CD4-positive, CD25-positive, alpha-beta regulatory T cell (primary cell): ENCODE measurements at regions not wholly inside any gene's neighbourhood (a gene's known extent, or its start where the extent isn't known, plus 50 kb on each side); places are given as distances from the start of the nearest gene placed in this dataset.
A peak's percentile ranks its signal among the peaks of the same experiment; 100 is the strongest.

Experiments used
- ATAC-seq, 2 donors: fragments of 150-1000 bp; cut with Tn5 transposase; one replicate each; pipeline ENCODE4 v1.10.0; 2021; ENCODE audit warnings: low read depth in 2 of 2, moderate number of reproducible peaks in 2 of 2, moderate library complexity in 1 of 2
- DNase-seq, 3 donors: peaks; one replicate each; pipeline versions ENCODE4 v3.0.0 to v3.0.0-alpha.2; 2012 to 2022; ENCODE audit warnings: mixed read lengths in 1 of 3
- H3K27ac ChIP-seq: one replicate; pipeline ENCODE4 v1.7.0; 2013; ENCODE audit warnings: mild to moderate bottlenecking, low read length; ENCODE audit not compliant: insufficient read depth, poor library complexity, severe bottlenecking
- H3K27me3 ChIP-seq: one replicate; pipeline ENCODE4 v1.7.0; 2013; ENCODE audit warnings: low read length; ENCODE audit not compliant: control insufficient read depth, insufficient read depth
- H3K36me3 ChIP-seq: one replicate; pipeline ENCODE4 v1.7.0; 2013; ENCODE audit warnings: mild to moderate bottlenecking, low read length, moderate library complexity; ENCODE audit not compliant: control insufficient read depth, insufficient read depth
- H3K4me1 ChIP-seq: 2 replicates; pipeline ENCODE4 v1.7.0; 2013; ENCODE audit warnings: mild to moderate bottlenecking, low read length; ENCODE audit not compliant: insufficient read depth, control insufficient read depth, poor library complexity, severe bottlenecking
- H3K4me3 ChIP-seq: one replicate; pipeline ENCODE4 v1.7.0; 2013; ENCODE audit warnings: low read depth, mild to moderate bottlenecking, low read length, moderate library complexity
- H3K9me3 ChIP-seq, 2 experiments: 1 replicate in 1 of 2; 2 replicates in 1 of 2; pipeline ENCODE4 v1.7.0; 2013; ENCODE audit warnings: low read length in 2 of 2, mild to moderate bottlenecking in 1 of 2, moderate library complexity in 1 of 2; ENCODE audit not compliant: control insufficient read depth in 2 of 2
- H3K27ac Mint-ChIP-seq, 3 donors: one replicate each; pipeline ENCODE4 v1.8.0; 2020 to 2022; ENCODE audit warnings: mild to moderate bottlenecking in 3 of 3, mixed read lengths in 3 of 3, moderate library complexity in 2 of 3
- H3K27me3 Mint-ChIP-seq: one replicate; pipeline ENCODE4 v1.8.0; 2022; ENCODE audit warnings: mild to moderate bottlenecking, mixed read lengths
- H3K36me3 Mint-ChIP-seq: one replicate; pipeline ENCODE4 v1.8.0; 2020; ENCODE audit warnings: mixed read lengths
- H3K4me1 Mint-ChIP-seq, 4 donors: one replicate each; pipeline ENCODE4 v1.8.0; 2020 to 2022; ENCODE audit warnings: mixed read lengths in 4 of 4, mild to moderate bottlenecking in 1 of 4
- H3K4me3 Mint-ChIP-seq, 4 donors: one replicate each; pipeline ENCODE4 v1.8.0; 2020 to 2022; ENCODE audit warnings: mild to moderate bottlenecking in 4 of 4, mixed read lengths in 4 of 4, moderate library complexity in 3 of 4
- H3K9me3 Mint-ChIP-seq, 7 donors: one replicate each; pipeline ENCODE4 v1.8.0; 2020 to 2022; ENCODE audit warnings: mixed read lengths in 7 of 7, mild to moderate bottlenecking in 3 of 7, moderate library complexity in 2 of 7

DNA sequence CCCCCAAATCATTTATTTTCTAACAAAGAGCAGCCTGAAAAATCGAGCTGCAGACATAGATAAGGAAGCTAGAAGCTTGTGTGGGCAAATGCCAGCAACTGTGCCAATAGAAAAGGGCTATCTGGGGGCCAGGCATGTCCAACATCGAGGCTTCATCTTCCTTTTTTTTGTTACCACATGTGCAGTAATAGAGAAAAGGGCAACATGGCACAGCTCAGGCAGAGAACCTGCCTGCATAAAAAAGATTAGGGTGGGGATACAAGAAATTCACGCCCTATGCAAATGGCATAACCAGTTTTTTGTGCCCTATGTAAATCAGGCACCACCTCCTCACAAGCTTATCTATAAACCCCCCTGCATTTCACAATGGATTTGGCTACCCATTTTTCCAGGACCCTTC is 60.4 kb upstream of the ABCC4 start:
- Mint-ChIP-seq H3K36me3 (no peaks in the 10 kb centered on the region), H3K27ac (no peak overlapping the region), H3K9me3 (peaks cover 0 to 3% (median 0%) of the 10 kb centered on the region in 7 donors), H3K27me3 (peaks cover 9% of the 10 kb centered on the region), H3K4me1 (no peaks in the 10 kb centered on the region), H3K4me3 (no peak overlapping the region)
- ATAC-seq (no peak), DNase-seq (no peak)
- H3K9me3 ChIP-seq, result no peaks in the 10 kb centered on the region
- H3K4me3 ChIP-seq, result no peak overlapping the region
- no peaks in the 10 kb centered on the region for H3K4me1 ChIP-seq
- H3K36me3 ChIP-seq, result no peaks in the 10 kb centered on the region
- no peak overlapping the region for H3K27ac ChIP-seq
- H3K27me3 ChIP-seq, result no peaks in the 10 kb centered on the region

DNA sequence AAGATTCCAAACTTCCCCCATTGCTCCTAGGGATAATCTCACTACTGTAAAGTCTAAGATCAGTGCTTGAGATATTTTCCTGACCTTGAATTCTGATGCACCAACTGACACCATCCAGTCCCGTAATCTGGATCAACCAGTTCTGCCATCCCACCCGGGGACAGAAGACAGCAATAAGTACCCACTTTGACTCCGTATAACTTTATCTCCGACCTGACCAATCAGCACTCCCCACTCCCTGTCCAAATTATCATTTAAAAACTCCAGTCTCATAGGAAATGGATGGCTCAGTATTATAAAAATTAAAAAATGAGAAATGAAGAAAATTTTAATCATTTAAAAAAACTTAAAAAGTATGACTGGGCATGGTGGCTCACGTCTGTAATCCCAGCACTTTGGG is 61.4 kb upstream of the ABCC4 start:
- Mint-ChIP-seq H3K27ac (no peak overlapping the region), H3K9me3 (peaks cover 0 to 3% (median 0%) of the 10 kb centered on the region in 7 donors), H3K27me3 (peaks cover 9% of the 10 kb centered on the region), H3K4me3 (no peak overlapping the region), H3K4me1 (no peaks in the 10 kb centered on the region), H3K36me3 (no peaks in the 10 kb centered on the region)
- Histone ChIP-seq H3K9me3 (no peaks in the 10 kb centered on the region), H3K27ac (no peak overlapping the region), H3K27me3 (no peaks in the 10 kb centered on the region), H3K4me1 (no peaks in the 10 kb centered on the region), H3K4me3 (no peak overlapping the region), H3K36me3 (no peaks in the 10 kb centered on the region)
- ATAC-seq, result no peak
- DNase-seq, result no peak

DNA sequence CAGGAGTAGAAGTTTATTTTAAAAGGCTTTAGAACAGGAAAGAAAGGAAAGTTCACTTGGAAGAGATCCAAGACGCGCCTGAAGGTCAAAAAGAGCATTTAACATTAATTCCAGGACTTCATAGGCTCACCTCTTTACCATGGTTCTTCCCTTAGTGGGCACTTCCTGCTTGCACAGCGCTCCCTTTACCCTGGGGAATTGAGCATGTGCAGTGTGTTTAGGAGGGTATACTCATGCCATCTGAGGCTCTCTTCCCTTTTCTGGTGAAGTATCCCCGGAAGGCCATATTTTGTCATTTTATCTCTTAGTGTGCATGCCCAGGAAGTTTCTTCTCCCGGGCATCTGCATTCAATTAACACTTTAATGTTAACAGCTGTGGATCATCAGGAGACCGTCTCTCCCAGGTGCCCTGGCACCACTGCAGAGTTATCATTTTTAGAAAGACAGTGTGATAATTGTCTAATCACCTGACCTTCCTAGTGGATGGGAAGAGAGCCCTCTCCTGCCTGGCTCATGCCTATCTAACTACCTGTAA is 66.1 kb upstream of the ABCC4 start:
- Histone ChIP-seq H3K4me1 (no peaks in the 10 kb centered on the region), H3K27ac (no peak overlapping the region), H3K9me3 (no peaks in the 10 kb centered on the region), H3K4me3 (no peak overlapping the region), H3K27me3 (no peaks in the 10 kb centered on the region), H3K36me3 (no peaks in the 10 kb centered on the region)
- Mint-ChIP-seq H3K4me1 (no peaks in the 10 kb centered on the region), H3K36me3 (no peaks in the 10 kb centered on the region), H3K4me3 (no peak overlapping the region), H3K27ac (no peak overlapping the region), H3K9me3 (peaks cover 0 to 3% (median 0%) of the 10 kb centered on the region in 7 donors), H3K27me3 (peaks cover 16% of the 10 kb centered on the region)
- no peak for ATAC-seq
- DNase-seq, result no peak

DNA sequence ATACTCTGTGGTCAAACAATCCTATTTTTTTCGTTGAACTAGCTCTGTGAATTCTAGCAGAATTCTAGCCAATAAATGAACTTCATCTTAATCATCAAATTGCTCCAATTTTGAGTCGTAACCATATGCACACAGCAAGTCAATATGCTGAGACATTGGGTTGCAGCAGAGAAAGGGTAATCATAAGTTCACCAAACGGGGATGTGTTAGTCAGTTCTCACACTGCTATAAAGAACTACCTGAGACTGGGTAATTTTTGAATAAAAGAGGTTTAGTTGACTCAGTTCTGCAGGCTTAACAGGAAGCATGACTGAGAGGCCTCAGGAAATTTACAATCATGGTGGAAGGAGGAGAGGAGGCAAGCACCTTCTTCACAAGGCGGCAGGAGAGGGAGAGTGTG is 67.7 kb upstream of the ABCC4 start:
- H3K27me3 Mint-ChIP-seq, result peaks cover 12% of the 10 kb centered on the region
- H3K27ac Mint-ChIP-seq, result no peak overlapping the region
- no peaks in the 10 kb centered on the region for H3K4me1 Mint-ChIP-seq
- no peaks in the 10 kb centered on the region for H3K4me1 ChIP-seq
- H3K27ac ChIP-seq, result no peak overlapping the region
- no peak overlapping the region for H3K4me3 ChIP-seq
- DNase-seq (no peak), ATAC-seq (no peak)
- no peaks in the 10 kb centered on the region for H3K36me3 ChIP-seq
- peaks cover 0 to 2% (median 0%) of the 10 kb centered on the region in 7 donors for H3K9me3 Mint-ChIP-seq
- no peaks in the 10 kb centered on the region for H3K27me3 ChIP-seq
- H3K4me3 Mint-ChIP-seq, result no peak overlapping the region
- H3K36me3 Mint-ChIP-seq, result no peaks in the 10 kb centered on the region
- no peaks in the 10 kb centered on the region for H3K9me3 ChIP-seq

DNA sequence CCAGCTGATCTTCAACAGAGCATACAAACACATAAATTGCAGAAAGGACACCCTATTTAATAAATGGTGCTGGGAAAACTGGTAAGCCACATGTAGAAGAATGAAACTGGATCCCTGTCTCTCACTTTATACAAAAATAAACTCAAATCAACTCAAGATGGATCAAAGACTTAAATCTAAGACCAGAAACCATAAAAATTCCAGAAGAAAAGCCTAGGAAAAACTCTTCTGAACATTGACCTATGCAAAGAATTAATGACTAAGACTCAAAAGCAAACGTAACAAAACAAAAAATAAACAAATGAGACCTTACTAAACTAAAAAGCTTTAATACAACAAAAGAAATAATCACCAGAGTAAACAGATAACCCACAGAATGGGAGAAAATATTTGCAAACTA is 74.5 kb upstream of the ABCC4 start:
- Histone ChIP-seq H3K27me3 (no peaks in the 10 kb centered on the region), H3K9me3 (no peaks in the 10 kb centered on the region), H3K36me3 (no peaks in the 10 kb centered on the region), H3K4me3 (no peak overlapping the region), H3K27ac (no peak overlapping the region), H3K4me1 (peaks cover 3% of the 10 kb centered on the region)
- Mint-ChIP-seq H3K9me3 (peaks cover 0 to 3% (median 0%) of the 10 kb centered on the region in 7 donors), H3K36me3 (no peaks in the 10 kb centered on the region), H3K27ac (no peak overlapping the region), H3K27me3 (peaks cover 6% of the 10 kb centered on the region), H3K4me3 (no peak overlapping the region), H3K4me1 (peaks cover 0 to 4% (median 4%) of the 10 kb centered on the region in 4 donors)
- ATAC-seq, result no peak
- DNase-seq, result no peak

DNA sequence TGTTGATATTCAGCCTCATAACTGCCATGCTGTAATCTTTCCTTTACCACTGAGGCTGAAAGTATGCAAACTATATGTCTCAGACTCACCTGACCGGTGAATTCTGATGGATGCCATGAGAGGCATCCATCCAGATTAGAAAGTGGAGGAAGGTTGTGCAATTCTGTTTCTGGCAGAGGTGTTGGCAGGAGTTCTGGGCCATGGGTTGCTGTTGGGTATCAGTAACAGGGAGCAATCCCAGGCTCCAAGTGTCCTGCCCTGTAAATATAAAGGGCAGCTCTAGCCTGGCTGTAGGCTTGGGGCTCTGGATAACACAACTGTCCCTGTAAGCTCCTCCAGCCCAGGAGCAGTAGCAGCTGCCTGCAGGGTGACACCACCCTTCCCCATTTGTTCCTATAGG is 77.4 kb upstream of the ABCC4 start:
- ATAC-seq (no peak), DNase-seq (no peak)
- no peak overlapping the region for H3K4me3 Mint-ChIP-seq
- H3K27me3 Mint-ChIP-seq, result peaks cover 16% of the 10 kb centered on the region
- H3K4me3 ChIP-seq, result no peak overlapping the region
- no peak overlapping the region for H3K27ac ChIP-seq
- no peaks in the 10 kb centered on the region for H3K9me3 ChIP-seq
- H3K36me3 ChIP-seq, result no peaks in the 10 kb centered on the region
- H3K27me3 ChIP-seq, result no peaks in the 10 kb centered on the region
- peaks cover 0 to 3% (median 0%) of the 10 kb centered on the region in 7 donors for H3K9me3 Mint-ChIP-seq
- H3K27ac Mint-ChIP-seq, result no peak overlapping the region
- peaks cover 0 to 7% (median 6%) of the 10 kb centered on the region in 4 donors for H3K4me1 Mint-ChIP-seq
- H3K36me3 Mint-ChIP-seq, result no peaks in the 10 kb centered on the region
- peaks cover 3% of the 10 kb centered on the region for H3K4me1 ChIP-seq

DNA sequence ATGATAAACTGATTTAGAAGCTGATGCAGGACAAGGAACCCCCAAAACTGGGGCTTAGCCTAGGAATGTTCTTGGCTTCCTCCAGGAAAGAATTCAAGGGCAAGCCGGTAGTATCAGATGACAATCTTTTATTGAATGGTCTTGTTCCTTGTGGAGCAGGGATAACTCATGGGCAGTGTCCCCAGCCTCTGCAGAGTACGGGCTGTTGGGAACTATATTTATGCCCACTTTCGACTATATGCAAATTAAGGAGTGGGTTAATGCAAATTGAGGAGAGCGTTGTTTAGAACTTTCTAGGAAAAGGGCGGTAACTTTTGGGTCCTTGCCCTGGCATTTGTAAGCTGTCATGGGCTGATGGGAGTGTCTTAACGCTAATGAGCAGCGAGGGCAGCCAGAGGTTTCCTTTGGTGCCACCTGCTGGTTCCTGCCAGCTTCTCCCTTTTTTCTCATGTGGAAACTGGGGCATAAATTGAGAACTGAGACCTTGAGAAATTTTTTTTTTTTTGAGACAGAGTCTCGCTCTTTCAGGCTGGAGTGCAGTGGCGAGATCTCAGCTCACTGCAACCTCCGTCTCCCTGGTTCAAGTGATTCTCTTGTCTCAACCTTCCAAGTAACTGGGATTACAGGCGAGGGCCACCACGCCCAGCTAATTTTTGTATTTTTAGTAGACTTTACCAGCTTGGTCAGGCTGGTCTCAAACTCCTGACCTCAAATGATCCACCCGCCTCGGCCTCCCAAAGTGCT is 79.4 kb upstream of the ABCC4 start:
- Mint-ChIP-seq H3K9me3 (peaks cover 0 to 3% (median 0%) of the 10 kb centered on the region in 7 donors), H3K4me3 (no peak overlapping the region), H3K4me1 (peaks cover 0 to 7% (median 6%) of the 10 kb centered on the region in 4 donors), H3K27ac (no peak overlapping the region), H3K36me3 (no peaks in the 10 kb centered on the region), H3K27me3 (peaks cover 17% of the 10 kb centered on the region)
- Histone ChIP-seq H3K4me3 (no peak overlapping the region), H3K36me3 (no peaks in the 10 kb centered on the region), H3K27ac (no peak overlapping the region), H3K9me3 (no peaks in the 10 kb centered on the region), H3K4me1 (peaks cover 3% of the 10 kb centered on the region), H3K27me3 (no peaks in the 10 kb centered on the region)
- peak; percentile 85 to 89 for ATAC-seq
- DNase-seq, result peak; percentile 40 to 88 (median 66)

DNA sequence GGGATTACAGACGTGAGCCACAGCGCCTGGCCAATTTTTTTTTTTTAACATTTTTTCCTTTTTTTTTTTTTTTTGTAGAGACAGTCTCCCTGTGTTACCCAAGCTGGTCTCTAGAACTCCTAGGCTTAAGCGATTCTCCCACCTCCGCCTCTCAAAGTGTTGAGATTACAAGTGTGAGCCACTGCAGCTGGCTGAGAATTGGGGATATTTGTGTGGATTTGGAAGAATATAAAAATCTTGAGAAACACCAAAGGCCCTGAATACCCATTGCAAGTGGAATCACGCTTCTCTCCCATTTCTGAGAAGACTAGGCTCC is 79.9 kb upstream of the ABCC4 start:
- DNase-seq (no peak), ATAC-seq (no peak)
- Histone ChIP-seq H3K27ac (no peak overlapping the region), H3K9me3 (no peaks in the 10 kb centered on the region), H3K4me3 (no peak overlapping the region), H3K36me3 (no peaks in the 10 kb centered on the region), H3K27me3 (no peaks in the 10 kb centered on the region), H3K4me1 (peaks cover 3% of the 10 kb centered on the region)
- Mint-ChIP-seq H3K4me3 (no peak overlapping the region), H3K27ac (no peak overlapping the region), H3K27me3 (peaks cover 19% of the 10 kb centered on the region), H3K9me3 (peaks cover 0 to 3% (median 0%) of the 10 kb centered on the region in 7 donors), H3K36me3 (no peaks in the 10 kb centered on the region), H3K4me1 (peaks cover 0 to 7% (median 6%) of the 10 kb centered on the region in 4 donors)
